ENCODE measurements at regions not wholly inside any gene's neighbourhood (a gene's known extent, or its start where the extent isn't known, plus 50 kb on each side); places are given as distances from the start of the nearest gene placed in this dataset.

DNA sequence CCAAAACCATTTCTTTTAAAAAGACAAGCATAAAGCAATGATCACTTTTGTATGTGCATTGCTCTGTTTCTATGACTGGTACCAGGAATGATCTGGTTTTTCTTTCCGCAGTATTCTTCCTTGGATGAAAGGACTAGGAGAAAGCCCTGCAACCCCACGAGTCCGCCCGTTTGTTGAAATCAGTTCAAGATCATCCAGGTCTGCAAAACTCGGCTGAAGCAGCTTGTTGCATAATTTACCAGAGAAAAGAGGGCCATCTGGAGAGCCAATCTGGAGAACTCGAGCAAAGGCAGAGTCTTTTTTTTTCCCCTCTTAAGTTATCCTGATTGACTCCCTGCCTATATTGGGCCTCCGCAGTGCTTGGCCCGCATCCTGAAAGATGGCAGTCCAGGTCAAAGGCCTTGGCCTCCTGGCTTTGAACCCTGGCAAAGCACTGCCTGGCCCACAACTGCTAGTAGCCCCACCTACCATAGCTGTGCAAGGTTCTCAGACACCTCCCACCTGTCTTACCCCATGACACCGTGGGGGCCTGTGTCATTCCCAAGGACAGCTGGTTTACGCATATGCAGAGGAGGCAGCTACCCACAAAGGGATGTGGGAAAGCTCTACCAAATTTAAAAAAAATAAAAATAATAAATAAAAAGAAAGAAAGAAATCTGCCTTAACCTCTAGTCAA, 572.2 kb downstream of the INHBA start:
- DNase-seq (no peak), ATAC-seq (ENCODE audit: low read depth) (no peak)
- no peak overlapping the region for H3K27ac ChIP-seq (ENCODE audit: low read length in 2 of 2)
- intact Hi-C loops (cut with micrococcal nuclease), result no loop called here
- CTCF ChIA-PET, result no interaction called here
- H3K4me2 ChIP-seq (replicated peaks; ENCODE audit: low read depth, low read length, poor library complexity, severe bottlenecking), result no peak overlapping the region
- WGBS (ENCODE audit: insufficient coverage), result 95% methylated on average over 9 of the region's 10 CpGs
- no peak overlapping the region for H3K4me3 ChIP-seq (ENCODE audit: control extremely low read depth in 1 of 5, extremely low read depth in 1 of 5, insufficient read depth in 1 of 5, low read depth in 2 of 5, low read length in 4 of 5)
- POLR2A ChIA-PET, result no interaction called here
- H3K36me3 ChIP-seq (replicated peaks in 1 of 2; ENCODE audit: control extremely low read depth in 1 of 2, control insufficient read depth in 1 of 2, extremely low read depth in 1 of 2, insufficient read depth in 2 of 2, low read length in 1 of 2), result no peaks in the 10 kb centered on the region
- TF ChIP-seq, protein P1, sequence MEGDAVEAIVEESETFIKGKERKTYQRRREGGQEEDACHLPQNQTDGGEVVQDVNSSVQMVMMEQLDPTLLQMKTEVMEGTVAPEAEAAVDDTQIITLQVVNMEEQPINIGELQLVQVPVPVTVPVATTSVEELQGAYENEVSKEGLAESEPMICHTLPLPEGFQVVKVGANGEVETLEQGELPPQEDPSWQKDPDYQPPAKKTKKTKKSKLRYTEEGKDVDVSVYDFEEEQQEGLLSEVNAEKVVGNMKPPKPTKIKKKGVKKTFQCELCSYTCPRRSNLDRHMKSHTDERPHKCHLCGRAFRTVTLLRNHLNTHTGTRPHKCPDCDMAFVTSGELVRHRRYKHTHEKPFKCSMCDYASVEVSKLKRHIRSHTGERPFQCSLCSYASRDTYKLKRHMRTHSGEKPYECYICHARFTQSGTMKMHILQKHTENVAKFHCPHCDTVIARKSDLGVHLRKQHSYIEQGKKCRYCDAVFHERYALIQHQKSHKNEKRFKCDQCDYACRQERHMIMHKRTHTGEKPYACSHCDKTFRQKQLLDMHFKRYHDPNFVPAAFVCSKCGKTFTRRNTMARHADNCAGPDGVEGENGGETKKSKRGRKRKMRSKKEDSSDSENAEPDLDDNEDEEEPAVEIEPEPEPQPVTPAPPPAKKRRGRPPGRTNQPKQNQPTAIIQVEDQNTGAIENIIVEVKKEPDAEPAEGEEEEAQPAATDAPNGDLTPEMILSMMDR (IDR thresholded peaks at IDR 0.05), result no peak
- TF ChIP-seq EZH2 (IDR thresholded peaks at IDR 0.05; ENCODE audit: borderline replicate concordance, insufficient read depth, low read depth, low read length, poor library complexity, severe bottlenecking), result no peak
- H3K79me2 ChIP-seq (ENCODE audit: control insufficient read depth, insufficient read depth, low read length), result no peaks in the 10 kb centered on the region
- H3K4me3 Mint-ChIP-seq, result no peak overlapping the region
- H3K4me1 ChIP-seq (ENCODE audit: control insufficient read depth in 2 of 2, insufficient read depth in 2 of 2, low read length in 2 of 2), result no peaks in the 10 kb centered on the region
- no peak overlapping the region for H3K9ac ChIP-seq (ENCODE audit: low read length)
- no peaks in the 10 kb centered on the region for H3K27me3 ChIP-seq (replicated peaks in 1 of 4; ENCODE audit: control extremely low read depth in 1 of 4, control insufficient read depth in 3 of 4, insufficient read depth in 4 of 4, low read length in 3 of 4)
- H3K4me1 Mint-ChIP-seq, result peaks cover 8% of the 10 kb centered on the region
- H3K9me3 ChIP-seq (ENCODE audit: control extremely low read depth in 1 of 3, control insufficient read depth in 2 of 3, insufficient read depth in 1 of 3, low read length in 2 of 3), result peaks cover 0 to 4% (median 0%) of the 10 kb centered on the region in 3 donors
- H3K27ac Mint-ChIP-seq, result no peak overlapping the region
- H3K9me3 Mint-ChIP-seq (ENCODE audit: insufficient read depth), result no peaks in the 10 kb centered on the region
- H3K27me3 Mint-ChIP-seq, result no peaks in the 10 kb centered on the region
- no peaks in the 10 kb centered on the region for H4K20me1 ChIP-seq (ENCODE audit: control insufficient read depth, insufficient read depth, low read length, poor library complexity, severe bottlenecking)
- H2AFZ ChIP-seq (ENCODE audit: insufficient read depth, low read depth, low read length, poor library complexity, severe bottlenecking), result no peak overlapping the region

DNA sequence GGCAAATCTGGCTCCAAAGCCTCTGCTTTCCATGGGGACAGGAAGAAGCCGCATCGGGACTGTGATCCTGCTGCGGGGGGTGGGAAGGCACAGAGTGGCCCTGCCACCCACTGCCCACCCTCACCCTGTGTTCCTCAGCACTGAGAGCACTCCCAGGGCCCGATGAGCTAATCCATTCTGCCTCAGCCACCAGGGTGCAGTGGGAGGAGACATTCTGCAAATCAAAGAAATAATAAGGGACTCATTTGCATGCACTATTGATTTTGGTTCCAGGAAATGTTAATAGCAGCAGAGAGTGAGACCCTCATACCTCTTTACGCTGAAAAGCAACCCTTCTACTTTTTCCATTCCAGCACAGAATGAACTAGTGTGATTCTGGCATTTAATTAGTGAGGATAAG, 572.8 kb downstream of the INHBA start:
- H3K9me3 ChIP-seq (ENCODE audit: control extremely low read depth in 1 of 3, control insufficient read depth in 2 of 3, insufficient read depth in 1 of 3, low read length in 2 of 3), result no peaks in the 10 kb centered on the region
- H3K4me1 Mint-ChIP-seq, result peaks cover 8% of the 10 kb centered on the region
- no peaks in the 10 kb centered on the region for H3K27me3 ChIP-seq (replicated peaks in 1 of 4; ENCODE audit: control extremely low read depth in 1 of 4, control insufficient read depth in 3 of 4, insufficient read depth in 4 of 4, low read length in 3 of 4)
- H3K4me3 Mint-ChIP-seq, result no peak overlapping the region
- no peak for ATAC-seq (ENCODE audit: low read depth)
- intact Hi-C loops (cut with micrococcal nuclease), result no loop called here
- no peaks in the 10 kb centered on the region for H3K9me3 Mint-ChIP-seq (ENCODE audit: insufficient read depth)
- no peak for DNase-seq
- POLR2A ChIA-PET, result no interaction called here
- H3K27ac Mint-ChIP-seq, result no peak overlapping the region
- no peaks in the 10 kb centered on the region for H4K20me1 ChIP-seq (ENCODE audit: control insufficient read depth, insufficient read depth, low read length, poor library complexity, severe bottlenecking)
- H3K27ac ChIP-seq (ENCODE audit: low read length in 2 of 2), result no peak overlapping the region
- 100% methylated on average over 2 of the region's 5 CpGs for WGBS (ENCODE audit: insufficient coverage)
- TF ChIP-seq, protein P1 (IDR thresholded peaks at IDR 0.05), result no peak
- no peak for TF ChIP-seq EZH2 (IDR thresholded peaks at IDR 0.05; ENCODE audit: borderline replicate concordance, insufficient read depth, low read depth, low read length, poor library complexity, severe bottlenecking)
- H2AFZ ChIP-seq (ENCODE audit: insufficient read depth, low read depth, low read length, poor library complexity, severe bottlenecking), result no peak overlapping the region
- no peaks in the 10 kb centered on the region for H3K4me1 ChIP-seq (ENCODE audit: control insufficient read depth in 2 of 2, insufficient read depth in 2 of 2, low read length in 2 of 2)
- H3K36me3 ChIP-seq (replicated peaks in 1 of 2; ENCODE audit: control extremely low read depth in 1 of 2, control insufficient read depth in 1 of 2, extremely low read depth in 1 of 2, insufficient read depth in 2 of 2, low read length in 1 of 2), result no peaks in the 10 kb centered on the region
- no peak overlapping the region for H3K4me3 ChIP-seq (ENCODE audit: control extremely low read depth in 1 of 5, extremely low read depth in 1 of 5, insufficient read depth in 1 of 5, low read depth in 2 of 5, low read length in 4 of 5)
- H3K27me3 Mint-ChIP-seq, result no peaks in the 10 kb centered on the region
- no peak overlapping the region for H3K9ac ChIP-seq (ENCODE audit: low read length)
- no peak overlapping the region for H3K4me2 ChIP-seq (replicated peaks; ENCODE audit: low read depth, low read length, poor library complexity, severe bottlenecking)
- H3K79me2 ChIP-seq (ENCODE audit: control insufficient read depth, insufficient read depth, low read length), result no peaks in the 10 kb centered on the region
- CTCF ChIA-PET, result no interaction called here
